IPS-18a (cell line): ENCODE measurements at regions not wholly inside any gene's neighbourhood (a gene's known extent, or its start where the extent isn't known, plus 50 kb on each side); places are given as distances from the start of the nearest gene placed in this dataset.

Source experiments
- H3K27ac ChIP-seq: one replicate; pipeline ENCODE4 v1.5.1; 2013; ENCODE audit warnings: low read length
- H3K27me3 ChIP-seq: one replicate; pipeline ENCODE4 v1.6.1; 2013; ENCODE audit warnings: mild to moderate bottlenecking, low read length; ENCODE audit not compliant: control insufficient read depth, insufficient read depth
- H3K36me3 ChIP-seq: one replicate; pipeline ENCODE4 v1.6.1; 2013; ENCODE audit warnings: low read depth, low read length; ENCODE audit not compliant: control insufficient read depth
- H3K4me1 ChIP-seq: one replicate; pipeline ENCODE4 v1.6.1; 2013; ENCODE audit warnings: low read depth, low read length; ENCODE audit not compliant: control insufficient read depth
- H3K4me3 ChIP-seq: one replicate; pipeline ENCODE4 v1.5.1; 2013; ENCODE audit warnings: low read length
- H3K9ac ChIP-seq: one replicate; pipeline ENCODE4 v1.6.1; 2013; ENCODE audit warnings: mild to moderate bottlenecking, low read length, moderate library complexity
- H3K9me3 ChIP-seq: one replicate; pipeline ENCODE4 v1.6.1; 2013; ENCODE audit warnings: low read depth, low read length; ENCODE audit not compliant: control insufficient read depth

DNA sequence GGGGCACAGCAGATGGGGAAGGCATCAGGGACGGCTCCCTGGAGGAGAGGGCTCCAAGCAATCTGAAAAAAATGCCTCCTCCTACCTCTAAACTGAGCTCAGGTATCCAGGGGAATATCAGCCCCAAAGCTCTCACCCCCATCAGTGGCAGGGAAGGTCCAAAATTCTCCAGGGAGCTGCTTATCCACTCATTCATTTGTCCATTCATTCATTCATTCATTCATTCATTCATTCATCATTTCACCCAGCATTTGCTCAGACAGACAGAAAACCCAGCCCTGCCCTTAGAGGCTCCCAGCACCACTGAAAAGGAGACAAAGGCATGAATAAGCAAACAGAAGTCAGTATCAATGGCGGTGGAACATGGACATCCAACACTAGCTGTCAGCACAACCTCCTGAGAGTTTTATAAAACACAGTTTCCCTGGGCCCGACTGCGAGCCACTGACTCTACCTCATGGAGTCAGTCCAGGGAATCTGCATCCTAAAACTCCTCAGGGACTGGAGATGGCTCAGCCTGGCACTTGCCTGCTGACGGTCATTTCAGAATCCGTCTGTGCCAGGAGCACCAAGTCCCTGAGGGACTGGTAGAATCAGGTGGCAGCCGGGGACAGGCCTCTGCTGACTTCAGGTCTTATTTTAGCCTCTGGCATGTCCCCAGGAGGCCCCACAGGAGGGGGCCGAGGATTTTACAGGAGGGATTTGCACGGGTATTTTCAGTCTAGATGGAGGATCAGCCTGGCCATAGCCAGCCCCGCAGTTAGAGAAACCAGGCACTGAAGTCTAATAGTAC lies 164.6 kb downstream of the MN1 start:
- no peaks in the 10 kb centered on the region for H3K27me3 ChIP-seq

DNA sequence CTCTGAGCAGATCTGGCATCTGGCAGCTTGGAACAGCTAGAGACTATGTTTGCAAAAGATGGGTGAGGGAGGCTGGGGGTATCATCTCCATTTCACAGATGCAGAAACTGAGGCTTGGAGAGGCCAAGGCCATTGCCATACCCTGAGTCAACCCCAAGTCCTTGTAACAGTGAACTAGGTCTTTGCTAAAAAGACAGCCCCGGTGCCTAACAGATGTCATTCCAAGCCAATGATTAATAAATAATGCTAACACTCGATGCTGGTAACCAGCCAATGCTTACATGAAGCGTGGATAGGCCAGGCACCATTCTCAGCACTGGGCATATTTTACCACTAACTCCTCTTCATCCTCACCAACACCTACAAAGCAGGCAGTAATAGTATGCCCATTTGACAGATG lies 164.0 kb downstream of the MN1 start:
- no peak overlapping the region for H3K27ac ChIP-seq
- H3K27me3 ChIP-seq = no peaks in the 10 kb centered on the region
- H3K9ac ChIP-seq = no peak overlapping the region
- no peak overlapping the region for H3K4me3 ChIP-seq
- H3K4me1 ChIP-seq = peaks cover 25% of the 10 kb centered on the region
- no peaks in the 10 kb centered on the region for H3K9me3 ChIP-seq
- H3K36me3 ChIP-seq = no peaks in the 10 kb centered on the region

More for the DNA sequence above, 164.6 kb downstream of the MN1 start:
- no peak overlapping the region for H3K27ac ChIP-seq
- peaks cover 21% of the 10 kb centered on the region for H3K4me1 ChIP-seq
- no peak overlapping the region for H3K4me3 ChIP-seq
- no peaks in the 10 kb centered on the region for H3K9me3 ChIP-seq
- no peaks in the 10 kb centered on the region for H3K36me3 ChIP-seq
- H3K9ac ChIP-seq = no peak overlapping the region

DNA sequence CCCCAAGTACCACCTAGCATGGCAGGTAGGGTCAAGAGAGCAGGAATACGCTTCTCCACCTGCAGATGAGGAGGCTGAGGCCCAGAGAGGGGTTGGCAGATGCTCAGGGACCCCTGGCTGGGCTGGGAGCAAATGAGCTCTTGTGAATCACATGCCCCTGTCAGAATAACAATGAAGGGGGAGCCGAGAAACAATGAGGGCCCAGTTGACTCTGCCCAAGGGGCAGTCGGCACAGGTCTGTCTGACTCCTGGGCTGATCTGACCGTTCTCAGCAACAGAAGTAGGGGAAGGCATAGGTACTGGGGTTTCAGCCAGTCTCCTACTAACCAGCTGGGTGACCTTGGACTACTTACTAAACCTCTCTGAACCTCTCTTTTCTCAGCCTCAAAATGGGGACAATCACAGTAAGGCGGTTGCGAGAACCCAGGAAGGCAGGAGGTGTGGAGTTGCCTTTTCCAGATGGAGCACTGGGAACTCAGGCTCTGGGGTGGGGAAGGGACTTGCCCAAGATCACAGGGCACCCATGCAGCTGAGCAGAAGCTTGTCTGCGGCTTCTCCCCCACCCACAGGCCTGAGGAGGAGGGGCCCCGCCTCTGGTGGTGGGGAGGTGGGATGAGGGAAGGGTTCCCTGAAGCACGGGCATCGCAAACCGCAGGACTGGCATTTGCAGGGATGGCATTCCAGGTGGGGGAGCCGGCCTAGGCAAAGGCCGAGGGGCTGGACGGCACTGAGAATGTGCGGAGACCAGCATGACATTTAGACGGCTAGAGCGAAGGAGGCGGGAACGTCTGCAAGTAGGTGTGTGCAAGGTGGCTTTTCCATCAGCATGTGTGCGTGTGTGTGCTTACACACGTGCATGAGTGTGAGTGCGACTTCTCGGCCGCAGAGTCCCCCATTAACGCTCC lies 163.0 kb downstream of the MN1 start:
- H3K4me3 ChIP-seq = no peak overlapping the region
- no peak overlapping the region for H3K9ac ChIP-seq
- H3K36me3 ChIP-seq = no peaks in the 10 kb centered on the region
- no peaks in the 10 kb centered on the region for H3K27me3 ChIP-seq
- peaks cover 28% of the 10 kb centered on the region for H3K4me1 ChIP-seq
- no peaks in the 10 kb centered on the region for H3K9me3 ChIP-seq
- no peak overlapping the region for H3K27ac ChIP-seq

DNA sequence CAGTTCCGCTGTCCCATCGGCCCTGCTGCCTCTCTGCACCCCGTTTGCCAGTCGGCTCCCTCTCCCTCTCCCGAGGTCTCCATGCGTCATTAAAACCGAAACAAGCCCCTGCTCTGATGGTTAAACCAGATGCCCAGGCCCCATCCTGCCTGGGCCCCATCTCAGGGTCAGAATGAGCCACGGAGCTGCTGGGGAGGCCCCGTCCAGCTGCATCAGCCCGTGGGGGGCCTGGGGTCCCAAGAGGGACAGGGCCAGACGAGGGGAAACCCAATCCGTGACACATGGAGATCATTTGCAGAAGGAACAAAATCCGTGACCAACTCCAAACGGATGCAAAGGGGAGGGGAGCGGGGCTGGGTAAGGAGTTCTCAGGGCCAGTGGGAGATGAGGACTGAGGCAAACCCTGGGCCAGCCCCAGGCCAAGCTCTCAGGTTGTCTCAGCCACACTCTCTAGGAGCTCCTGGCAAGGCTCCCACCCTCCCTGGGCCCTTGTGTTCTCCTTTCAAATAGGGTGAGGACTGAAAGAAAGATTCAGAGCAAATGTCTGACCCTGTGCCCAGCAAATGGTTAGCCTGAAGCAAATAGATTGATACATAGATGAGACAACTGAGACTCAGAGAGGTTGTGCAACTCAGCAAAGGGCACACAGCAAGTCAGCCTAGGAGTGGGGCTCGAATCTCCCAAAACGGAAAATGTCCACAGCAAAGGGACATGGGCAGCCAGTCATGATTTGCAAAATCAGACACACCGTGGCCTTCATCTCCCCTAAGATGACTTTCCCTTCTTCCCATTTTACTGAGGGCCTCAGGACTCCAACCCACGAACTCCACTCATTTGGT lies 162.1 kb downstream of the MN1 start:
- Histone ChIP-seq H3K9me3 (no peaks in the 10 kb centered on the region), H3K27me3 (no peaks in the 10 kb centered on the region), H3K4me3 (no peak overlapping the region), H3K4me1 (peaks cover 28% of the 10 kb centered on the region), H3K27ac (no peak overlapping the region), H3K36me3 (no peaks in the 10 kb centered on the region), H3K9ac (no peak overlapping the region)

DNA sequence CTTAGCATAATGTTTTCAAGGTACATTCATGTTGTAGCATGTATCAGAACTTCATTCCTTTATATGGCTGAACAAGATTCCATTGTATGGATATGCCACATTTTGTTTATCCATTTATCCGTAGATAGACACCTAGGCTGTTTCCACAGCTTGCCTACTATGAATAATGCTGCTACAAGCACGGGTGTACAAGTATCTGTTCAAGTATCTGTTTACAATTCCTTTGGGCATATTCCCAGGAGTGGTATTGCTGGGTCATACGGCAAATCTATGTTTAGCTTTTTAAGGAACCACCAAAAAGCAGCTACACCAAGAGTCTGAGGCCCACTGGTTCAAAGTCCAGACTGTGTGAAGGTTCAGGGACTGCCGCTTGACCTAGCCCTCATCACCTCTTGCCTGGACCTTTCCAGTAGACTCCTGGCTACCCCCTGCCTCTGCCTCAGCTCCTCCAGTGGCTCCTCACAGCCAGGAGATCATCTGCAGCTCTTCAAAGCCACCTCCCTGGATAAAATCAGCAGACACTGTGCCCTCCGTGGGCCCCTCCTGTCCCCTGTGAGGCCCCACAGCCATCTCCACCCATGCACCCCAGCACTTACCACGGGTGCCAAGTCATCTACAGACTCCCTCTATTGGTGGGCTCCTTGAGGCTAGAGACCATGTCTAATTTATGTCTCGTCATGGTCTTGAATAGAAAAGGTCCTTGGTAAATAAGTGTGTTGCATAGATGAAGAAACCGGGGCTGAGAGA lies 160.3 kb downstream of the MN1 start:
- Histone ChIP-seq H3K27me3 (no peaks in the 10 kb centered on the region), H3K4me1 (peaks cover 28% of the 10 kb centered on the region), H3K27ac (no peak overlapping the region)

DNA sequence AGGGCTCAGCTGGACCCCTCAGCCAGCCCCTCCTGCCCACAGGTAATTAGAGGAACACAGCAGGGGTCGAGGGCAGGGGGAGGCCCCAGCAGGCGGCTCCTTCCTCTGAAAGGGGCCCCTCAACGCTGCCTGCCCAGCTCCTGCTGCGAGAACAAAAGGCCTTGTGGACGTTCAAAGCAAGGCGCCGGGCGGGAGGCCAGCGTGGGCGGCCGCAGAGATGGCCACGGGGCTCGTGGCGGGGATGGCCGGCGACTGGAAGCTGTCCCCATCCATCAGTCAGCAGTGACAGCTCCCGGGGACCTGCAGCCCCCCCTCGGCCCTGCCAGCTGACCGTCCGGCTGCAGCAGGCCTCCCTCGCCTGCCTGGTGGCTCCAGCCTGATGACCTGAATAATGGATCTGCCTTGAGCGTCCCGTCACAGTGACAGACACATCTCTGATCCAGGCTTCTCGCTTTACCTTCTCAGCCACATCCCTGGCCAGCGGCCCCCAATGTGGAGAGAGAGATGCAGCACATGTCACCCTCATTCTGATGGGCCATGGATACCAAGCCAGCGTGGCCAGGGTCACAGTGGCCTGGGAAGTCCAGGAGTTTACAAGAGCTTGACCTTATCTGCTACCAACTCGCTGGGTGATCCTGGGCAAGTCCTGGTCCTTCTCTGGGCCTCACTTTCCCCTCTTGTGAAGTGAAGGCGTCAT lies 159.3 kb downstream of the MN1 start:
- Histone ChIP-seq H3K36me3 (no peaks in the 10 kb centered on the region), H3K27ac (no peak overlapping the region), H3K9ac (no peak overlapping the region), H3K4me1 (peaks cover 25% of the 10 kb centered on the region), H3K9me3 (no peaks in the 10 kb centered on the region), H3K4me3 (no peak overlapping the region), H3K27me3 (no peaks in the 10 kb centered on the region)

More for the DNA sequence above, 160.3 kb downstream of the MN1 start:
- Histone ChIP-seq H3K9me3 (no peaks in the 10 kb centered on the region), H3K9ac (no peak overlapping the region), H3K4me3 (no peak overlapping the region), H3K36me3 (no peaks in the 10 kb centered on the region)

DNA sequence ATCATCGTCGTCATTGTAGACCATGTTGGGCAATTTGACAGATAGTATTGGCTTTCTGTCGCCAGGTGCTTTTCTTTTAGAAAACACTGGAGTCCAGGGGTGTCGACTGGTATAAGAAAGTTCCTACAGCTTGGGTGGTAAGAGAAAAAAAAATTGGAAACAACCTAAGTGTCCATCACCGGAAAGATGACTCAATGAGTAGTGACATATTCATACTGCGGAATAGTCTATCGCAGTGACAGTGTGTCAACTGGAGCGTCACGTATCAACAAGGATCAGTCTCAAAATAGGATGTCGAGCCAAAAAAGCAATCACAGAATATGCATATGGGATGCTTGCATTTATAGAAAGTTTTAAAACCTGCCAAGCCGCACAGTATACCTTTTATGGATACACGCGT lies 157.6 kb downstream of the MN1 start:
- Histone ChIP-seq H3K27ac (no peak overlapping the region), H3K9ac (no peak overlapping the region), H3K36me3 (no peaks in the 10 kb centered on the region), H3K4me1 (peaks cover 15% of the 10 kb centered on the region), H3K9me3 (no peaks in the 10 kb centered on the region), H3K27me3 (no peaks in the 10 kb centered on the region), H3K4me3 (no peak overlapping the region)

DNA sequence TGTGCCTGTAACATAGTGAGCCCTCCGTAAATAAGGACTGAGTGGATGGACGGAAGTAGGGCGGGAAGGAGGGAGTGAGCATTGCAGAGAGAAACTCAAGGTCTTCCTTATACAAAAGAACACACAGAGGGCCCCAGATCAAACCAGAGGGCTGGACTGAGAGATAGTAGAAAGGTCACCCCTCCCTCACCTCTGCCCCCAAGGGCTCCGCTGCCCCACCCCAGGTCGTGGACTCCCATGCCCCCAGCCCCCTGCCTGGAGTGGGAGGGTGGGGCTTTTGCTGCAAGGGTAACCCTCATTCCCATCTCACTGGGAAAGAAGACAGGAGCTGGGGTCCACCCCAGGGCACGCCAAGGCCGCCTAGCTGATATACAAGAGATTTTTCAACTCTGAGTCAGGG lies 157.0 kb downstream of the MN1 start:
- H3K9me3 ChIP-seq = no peaks in the 10 kb centered on the region
- no peak overlapping the region for H3K4me3 ChIP-seq
- no peaks in the 10 kb centered on the region for H3K27me3 ChIP-seq
- H3K4me1 ChIP-seq = peaks cover 10% of the 10 kb centered on the region
- H3K36me3 ChIP-seq = no peaks in the 10 kb centered on the region
- no peak overlapping the region for H3K9ac ChIP-seq
- H3K27ac ChIP-seq = no peak overlapping the region

DNA sequence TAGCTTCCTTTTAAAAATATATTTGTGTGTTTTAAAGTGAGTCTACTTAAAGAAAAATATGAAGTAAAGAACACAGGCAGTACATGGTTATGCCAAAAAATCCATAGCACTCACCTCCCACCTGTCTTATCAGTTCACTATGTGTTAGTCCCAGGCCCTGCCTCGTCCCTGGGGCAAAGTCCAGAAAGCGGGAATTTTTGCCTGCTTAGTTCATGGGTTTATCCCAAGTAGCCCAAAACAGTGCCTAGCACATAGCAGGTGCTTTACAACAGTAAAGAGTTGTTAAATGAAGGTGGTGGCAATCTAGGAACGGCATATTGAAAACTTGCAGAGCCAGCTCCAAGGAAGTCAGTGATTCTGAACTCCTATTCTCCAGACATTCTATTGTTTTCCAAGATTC lies 154.0 kb downstream of the MN1 start:
- H3K4me3 ChIP-seq = no peak overlapping the region
- H3K9ac ChIP-seq = no peak overlapping the region
- H3K27me3 ChIP-seq = no peaks in the 10 kb centered on the region
- peaks cover 3% of the 10 kb centered on the region for H3K4me1 ChIP-seq
- no peaks in the 10 kb centered on the region for H3K36me3 ChIP-seq
- H3K9me3 ChIP-seq = no peaks in the 10 kb centered on the region
- H3K27ac ChIP-seq = no peak overlapping the region

DNA sequence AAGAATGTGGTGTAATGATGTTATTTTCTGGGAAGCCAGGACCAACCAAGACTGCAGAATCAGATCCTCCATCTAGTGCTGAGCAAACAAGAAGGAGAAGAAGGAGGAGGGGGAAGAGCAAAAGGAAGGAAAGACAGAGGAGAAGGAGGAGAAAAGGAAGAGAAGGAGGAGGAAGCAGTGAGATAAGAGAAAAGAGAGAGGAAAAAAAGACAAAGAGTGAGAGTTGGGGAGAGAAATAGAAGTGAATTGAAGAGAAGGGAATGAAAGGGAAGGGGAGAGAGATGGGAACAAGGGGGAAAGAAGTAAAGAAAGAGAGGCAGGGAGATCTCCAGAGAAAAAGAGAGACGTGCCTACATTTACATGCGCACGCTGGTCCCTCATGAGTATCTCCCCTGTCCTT lies 153.5 kb downstream of the MN1 start:
- Histone ChIP-seq H3K9me3 (no peaks in the 10 kb centered on the region), H3K36me3 (no peaks in the 10 kb centered on the region), H3K27me3 (no peaks in the 10 kb centered on the region), H3K4me3 (no peak overlapping the region), H3K27ac (no peak overlapping the region), H3K9ac (no peak overlapping the region), H3K4me1 (no peaks in the 10 kb centered on the region)
